Heart left ventricle (tissue), 16 donors: ENCODE measurements at regions not wholly inside any gene's neighbourhood (a gene's known extent, or its start where the extent isn't known, plus 50 kb on each side); places are given as distances from the start of the nearest gene placed in this dataset.

Experiments used
- ATAC-seq, 4 donors: fragments of 200-7000 bp; cut with Tn5 transposase; one replicate each; pipeline ENCODE4 v1.9.1; 2020 to 2022; ENCODE audit warnings: moderate library complexity in 4 of 4, mild to moderate bottlenecking in 3 of 4, moderate number of reproducible peaks in 1 of 4
- DNase-seq, 5 donors: peaks; one replicate each; pipeline ENCODE4 v3.0.0-alpha.2; 2020
- H3K27ac ChIP-seq, 12 donors: fragments of 200-600 bp; sonication (generic) in 4 of 12; one replicate each; pipeline versions ENCODE4 v1.5.0 to v1.8.0; 2016 to 2022; ENCODE audit warnings: mild to moderate bottlenecking in 2 of 12
- H3K27me3 ChIP-seq, 9 donors: fragments of 200-600 bp; sonication (generic) in 2 of 9; one replicate each; pipeline versions ENCODE4 v1.5.1 to v1.8.0; 2016 to 2022; ENCODE audit warnings: mild to moderate bottlenecking in 3 of 9
- H3K36me3 ChIP-seq, 9 donors: fragments of 200-600 bp; sonication (generic) in 2 of 9; one replicate each; pipeline versions ENCODE4 v1.5.0 to v1.8.0; 2018 to 2022; ENCODE audit warnings: mild to moderate bottlenecking in 2 of 9
- H3K4me1 ChIP-seq, 12 donors: fragments of 200-600 bp; sonication (generic) in 4 of 12; one replicate each; pipeline versions ENCODE4 v1.5.0 to v1.8.0; 2016 to 2022; ENCODE audit warnings: mild to moderate bottlenecking in 3 of 12
- H3K4me3 ChIP-seq, 12 donors: fragments of 200-600 bp; sonication (generic) in 4 of 12; one replicate each; pipeline versions ENCODE4 v1.5.0 to v1.8.0; 2017 to 2022; ENCODE audit warnings: mild to moderate bottlenecking in 9 of 12, moderate library complexity in 4 of 12
- H3K9me3 ChIP-seq, 12 donors: fragments of 200-600 bp; sonication (generic) in 4 of 12; one replicate each; pipeline versions ENCODE4 v1.5.0 to v1.8.0; 2016 to 2022; ENCODE audit warnings: mild to moderate bottlenecking in 1 of 12
- CTCF ChIP-seq, 12 donors: fragments of 200-600 bp; sonication (generic) in 4 of 12; IDR thresholded peaks; one replicate each; pipeline versions ENCODE4 v1.5.0 to v1.8.0; 2018 to 2022; ENCODE audit warnings: antibody characterized with exemption in 12 of 12, mild to moderate bottlenecking in 5 of 12
- POLR2A ChIP-seq, 2 donors: fragments of 450-650 bp; IDR thresholded peaks; one replicate each; pipeline ENCODE4 v1.6.1; 2017; ENCODE audit warnings: antibody characterized with exemption in 2 of 2, mild to moderate bottlenecking in 2 of 2, moderate library complexity in 2 of 2
- WGBS, 4 donors: extraction: QIAGEN DNeasy Blood & Tissue Kit in 2 of 4; methylation state at CpG; one replicate each; pipeline versions ENCODE4 v1.1.5 to v1.1.7; 2013 to 2018; 5-methylcytosine and 5-hydroxymethylcytosine counted together
- intact Hi-C, 10 donors: fragments of 100-400 bp; cut with DNase I; formaldehyde crosslinking; loops; one replicate each; pipeline versions ENCODE4 v1.11.1 to v1.14.2; 2022
- donor health status: ischemic (EF 13 %, LVEDD 7.1; RV severe dilation, severe dysfunction).
- donor health status: healthy with polysubstance abuse.
- donor health status: DM: no; HTN: yes; CAD: no.
- donor health status: DM: no; HTN: no; CAD: no.
- donor health status: ischemic (EF 25% LVEDD 6.9; RV normal size, moderate dysfunction).
- donor health status: ischemic (EF 25% LVEDD 5.7; RV mildly dilated, moderate dysfunction).
- donor health status: healthy.
- donor health status: DM: yes; HTN: yes; CAD: no.
- donor health status: ischemic (EF 35%, LVEDD 5.7; RV mildly dilated, moderate dysfunction).
- donor health status: nonischemic (EF 11% LVEDD 7.7; RV severe dilation, severe dysfunction).
- donor health status: DM: yes; HTN: yes; CAD: no.
- donor health status: PGD.
- donor health status: ischemic (EF 29% LVEDD 5.4; RV normal size, mild dysfunction).
- donor health status: nonischemic (EF 23%, LVEDD 6.1; RV moderate dilation, normal function).

DNA sequence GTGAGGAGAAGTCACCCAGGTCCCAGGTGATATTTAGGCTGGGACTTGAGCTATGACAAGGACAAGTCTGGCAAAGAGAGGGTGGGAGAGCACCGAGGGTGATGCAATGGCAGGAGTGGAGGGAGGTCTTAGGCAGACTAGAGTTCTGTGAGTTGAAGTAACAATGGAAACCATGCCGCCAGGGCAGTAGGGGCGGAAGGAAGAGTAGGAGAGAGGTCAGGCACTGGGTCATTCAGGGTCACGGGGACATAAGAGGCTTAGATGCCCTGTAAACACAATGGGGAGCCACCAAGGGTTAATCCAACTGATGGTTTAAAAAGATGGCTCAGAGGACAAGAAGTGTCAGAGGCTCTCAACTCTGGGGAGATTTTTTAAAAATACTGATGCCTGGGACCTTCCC lies 199.7 kb upstream of the LRTM1 start:
- Histone ChIP-seq H3K27me3 (peaks cover 0 to 12% (median 0%) of the 10 kb centered on the region in 9 donors), H3K4me1 (no peaks in the 10 kb centered on the region), H3K9me3 (no peaks in the 10 kb centered on the region), H3K27ac (no peak overlapping the region), H3K36me3 (no peaks in the 10 kb centered on the region), H3K4me3 (no peak overlapping the region)
- DNase-seq: no peak
- intact Hi-C loops: no loop called here
- ATAC-seq: no peak
- no peak for TF ChIP-seq POLR2A (IDR thresholded peaks at IDR 0.05)
- no peak for TF ChIP-seq CTCF (IDR thresholded peaks at IDR 0.05)
- WGBS, 4 donors: 52 to 71% (median 62%) methylated on average over 4 of the region's 4 CpGs

- no peak for ATAC-seq
- TF ChIP-seq CTCF (IDR thresholded peaks at IDR 0.05) (no peak), POLR2A (IDR thresholded peaks at IDR 0.05) (no peak)
- Histone ChIP-seq H3K9me3 (no peaks in the 10 kb centered on the region), H3K36me3 (no peaks in the 10 kb centered on the region), H3K27me3 (peaks cover 0 to 15% (median 0%) of the 10 kb centered on the region in 9 donors), H3K4me1 (no peaks in the 10 kb centered on the region), H3K4me3 (no peak overlapping the region), H3K27ac (no peak overlapping the region)
- intact Hi-C loops: no loop called here
- 57 to 67% (median 62%) methylated on average over 4 of the region's 4 CpGs for WGBS, 4 donors
- DNase-seq: no peak
Observed at GRCh38 chr3:55124371-55124770, 196.5 kb upstream of the LRTM1 start.
